ENCODE measurements at regions not wholly inside any gene's neighbourhood (a gene's known extent, or its start where the extent isn't known, plus 50 kb on each side); places are given as distances from the start of the nearest gene placed in this dataset.

- DNase-seq = no peak
Measured at GRCh38 chr5:135246923-135247795, 151.9 kb downstream of the MACROH2A1 start.

GRCh38 chr5:135246605-135246922 lies 152.5 kb downstream of the MACROH2A1 start:
- DNase-seq = no peak

- DNase-seq = no peak
Measured at GRCh38 chr5:135245521-135246499, 153.2 kb downstream of the MACROH2A1 start.

- no peak for DNase-seq
Measured at GRCh38 chr5:135244620-135245021, 154.4 kb downstream of the MACROH2A1 start.

GRCh38 chr5:135243556-135244285 lies 155.3 kb downstream of the MACROH2A1 start:
- no peak for DNase-seq

GRCh38 chr5:135242866-135243555 lies 156.0 kb downstream of the MACROH2A1 start:
- no peak for DNase-seq

- DNase-seq = no peak
Measured at GRCh38 chr5:135242021-135242865, 156.8 kb downstream of the MACROH2A1 start.

- DNase-seq = no peak
Measured at GRCh38 chr5:135241536-135241935, 157.5 kb downstream of the MACROH2A1 start.

GRCh38 chr5:135240781-135241360 lies 158.2 kb downstream of the MACROH2A1 start:
- no peak for DNase-seq

- DNase-seq = no peak
Measured at GRCh38 chr5:135240283-135240633, 158.8 kb downstream of the MACROH2A1 start.

GRCh38 chr5:135239453-135240282 lies 159.4 kb downstream of the MACROH2A1 start:
- no peak for DNase-seq

- DNase-seq = no peak
Measured at GRCh38 chr5:135238622-135239452, 160.2 kb downstream of the MACROH2A1 start.

GRCh38 chr5:135237748-135238103 lies 161.3 kb downstream of the MACROH2A1 start:
- DNase-seq = no peak

- DNase-seq = no peak
Measured at GRCh38 chr5:135236908-135237747, 161.9 kb downstream of the MACROH2A1 start.

- no peak for DNase-seq
Measured at GRCh38 chr5:135236228-135236907, 162.7 kb downstream of the MACROH2A1 start.

- no peak for DNase-seq
Measured at GRCh38 chr5:135235551-135236227, 163.3 kb downstream of the MACROH2A1 start.

Measured in activated T-cell treated with anti-CD3 and anti-CD28 coated beads for 4 hours (primary cell).